ENCODE measurements at regions not wholly inside any gene's neighbourhood (a gene's known extent, or its start where the extent isn't known, plus 50 kb on each side); places are given as distances from the start of the nearest gene placed in this dataset.
"Not testable (repeated sequence)": the region's sequence is repeated elsewhere in the genome, so short reads cannot be mapped to it uniquely, and the experiment has no call there.

DNA sequence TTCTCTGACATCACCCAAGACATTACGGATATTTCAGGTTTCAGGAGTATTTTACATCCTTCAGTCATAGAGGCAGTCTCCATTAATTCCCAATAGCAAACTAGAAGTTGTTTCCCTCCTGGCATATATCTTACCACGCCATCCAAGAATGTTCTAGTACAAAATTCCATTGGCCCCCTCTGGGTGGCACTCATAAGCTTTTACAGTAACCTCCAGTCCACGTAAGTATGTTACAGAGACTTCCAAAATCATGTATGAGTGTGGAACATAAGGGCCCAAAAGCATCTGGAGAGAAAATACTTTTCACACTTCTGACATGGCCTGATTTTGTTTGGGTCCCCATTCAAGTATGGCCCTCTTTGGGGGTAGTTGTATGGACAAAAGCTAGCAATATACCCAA lies 58.1 kb upstream of the DHRS4 start:
- Histone ChIP-seq H3K9ac (ENCODE audit: control insufficient read depth, extremely low read depth, insufficient read depth, low read length) (no peak overlapping the region), H3K4me3 (ENCODE audit: control insufficient read depth in 2 of 3, extremely low read depth in 1 of 3, insufficient read depth in 2 of 3, low read depth in 1 of 3, low read length in 3 of 3) (no peak overlapping the region), H3K36me3 (ENCODE audit: control insufficient read depth in 2 of 2, extremely low read depth in 1 of 2, insufficient read depth in 2 of 2, low read length in 2 of 2) (no peaks in the 10 kb centered on the region), H3K9me3 (ENCODE audit: control insufficient read depth, low read depth, low read length) (no peaks in the 10 kb centered on the region), H3K79me2 (ENCODE audit: control insufficient read depth, insufficient read depth, low read length) (no peaks in the 10 kb centered on the region), H3K9me1 (ENCODE audit: control insufficient read depth, extremely low read depth, insufficient read depth, low read length) (no peaks in the 10 kb centered on the region), H3K4me2 (ENCODE audit: control insufficient read depth, extremely low read depth, insufficient read depth, low read depth, low read length) (no peak overlapping the region), H3K27me3 (ENCODE audit: control insufficient read depth, extremely low read depth, insufficient read depth, low read length) (no peaks in the 10 kb centered on the region), H3K4me1 (ENCODE audit: control insufficient read depth, extremely low read depth, insufficient read depth, low read length) (no peaks in the 10 kb centered on the region), H2AFZ (ENCODE audit: control insufficient read depth, low read length) (no peak overlapping the region), H4K20me1 (ENCODE audit: control insufficient read depth, extremely low read depth, insufficient read depth, low read length) (no peaks in the 10 kb centered on the region), H3K27ac (ENCODE audit: control insufficient read depth, insufficient read depth, low read length) (no peak overlapping the region)
- no peak for FAIRE-seq
- no peak for DNase-seq (ENCODE audit: low read depth, low spot score)
- dilution Hi-C loops (cut with MboI; ENCODE audit: extremely low pct_ligation_motif_present, low sequenced_read_pairs): no loop called here
- TF ChIP-seq CTCF (optimal IDR thresholded peaks at IDR 0.05 in 1 of 3, IDR thresholded peaks at IDR 0.05 in 1 of 3, conservative IDR thresholded peaks at IDR 0.05 in 1 of 3; ENCODE audit: extremely low read depth in 1 of 3, insufficient read depth in 2 of 3, low read length in 3 of 3) (no peak), EZH2 (IDR thresholded peaks at IDR 0.05; ENCODE audit: low read length) (no peak)

DNA sequence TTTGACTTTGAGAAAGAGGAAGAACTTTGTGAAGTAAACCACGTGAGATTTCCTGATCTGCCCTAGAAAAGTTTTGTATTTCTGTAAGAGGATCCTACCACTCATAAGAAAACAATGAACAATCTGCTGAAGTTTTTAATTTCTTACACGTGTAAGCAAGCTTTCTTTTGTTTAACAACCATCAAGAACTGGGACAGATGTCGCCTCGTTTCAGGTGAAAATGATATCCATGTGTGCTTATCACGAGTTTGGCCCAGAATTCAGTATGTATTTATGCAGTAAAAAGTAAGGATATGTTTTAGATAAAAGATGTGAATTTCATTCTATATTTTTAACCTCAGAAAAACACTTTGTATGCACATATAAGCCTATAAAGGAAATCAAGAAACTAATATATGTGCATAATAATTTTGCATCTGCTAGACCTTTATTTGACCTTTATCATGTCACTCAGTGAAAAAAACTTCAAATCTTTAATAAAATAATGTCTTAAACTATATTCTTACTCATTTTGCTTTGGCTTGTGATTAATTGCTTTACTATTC lies 56.9 kb upstream of the DHRS4 start:
- dilution Hi-C loops (cut with MboI; ENCODE audit: extremely low pct_ligation_motif_present, low sequenced_read_pairs): no loop called here
- no peak for FAIRE-seq

DNA sequence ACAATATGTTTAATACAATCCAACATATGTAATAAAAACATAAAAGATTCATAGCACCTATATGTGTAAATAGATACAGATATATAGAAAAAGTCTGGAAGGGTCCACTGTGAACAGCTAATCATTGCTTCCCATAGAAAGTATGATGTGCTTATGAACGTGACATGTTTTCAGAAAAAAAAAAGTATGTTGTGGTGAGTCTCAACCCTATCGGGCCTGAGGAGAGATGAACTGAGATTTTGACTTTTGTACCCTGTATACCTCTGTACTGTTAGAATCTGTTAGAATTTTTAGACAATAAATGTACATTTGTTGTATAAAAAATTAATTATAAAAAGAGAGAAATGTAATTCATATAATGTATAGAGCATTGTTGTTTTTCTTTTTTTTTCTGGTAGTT lies 56.3 kb upstream of the DHRS4 start:
- H2AFZ ChIP-seq (ENCODE audit: control insufficient read depth, low read length); H3K79me2 ChIP-seq (ENCODE audit: control insufficient read depth, insufficient read depth, low read length); FAIRE-seq; H3K9me1 ChIP-seq (ENCODE audit: control insufficient read depth, extremely low read depth, insufficient read depth, low read length); H3K4me2 ChIP-seq (ENCODE audit: control insufficient read depth, extremely low read depth, insufficient read depth, low read depth, low read length); H3K27ac ChIP-seq (ENCODE audit: control insufficient read depth, insufficient read depth, low read length); H3K9ac ChIP-seq (ENCODE audit: control insufficient read depth, extremely low read depth, insufficient read depth, low read length); DNase-seq (ENCODE audit: low read depth, low spot score); H3K9me3 ChIP-seq (ENCODE audit: control insufficient read depth, low read depth, low read length); H3K4me1 ChIP-seq (ENCODE audit: control insufficient read depth, extremely low read depth, insufficient read depth, low read length); H3K27me3 ChIP-seq (ENCODE audit: control insufficient read depth, extremely low read depth, insufficient read depth, low read length); H4K20me1 ChIP-seq (ENCODE audit: control insufficient read depth, extremely low read depth, insufficient read depth, low read length); H3K36me3 ChIP-seq (ENCODE audit: control insufficient read depth in 2 of 2, extremely low read depth in 1 of 2, insufficient read depth in 2 of 2, low read length in 2 of 2); dilution Hi-C loops (cut with MboI; ENCODE audit: extremely low pct_ligation_motif_present, low sequenced_read_pairs); H3K4me3 ChIP-seq (ENCODE audit: control insufficient read depth in 2 of 3, extremely low read depth in 1 of 3, insufficient read depth in 2 of 3, low read depth in 1 of 3, low read length in 3 of 3): not testable (repeated sequence)

More for the DNA sequence above, 56.9 kb upstream of the DHRS4 start:
- Histone ChIP-seq H3K9me1 (ENCODE audit: control insufficient read depth, extremely low read depth, insufficient read depth, low read length) (no peaks in the 10 kb centered on the region), H4K20me1 (ENCODE audit: control insufficient read depth, extremely low read depth, insufficient read depth, low read length) (no peaks in the 10 kb centered on the region), H3K27ac (ENCODE audit: control insufficient read depth, insufficient read depth, low read length) (no peak overlapping the region), H3K36me3 (ENCODE audit: control insufficient read depth in 2 of 2, extremely low read depth in 1 of 2, insufficient read depth in 2 of 2, low read length in 2 of 2) (no peaks in the 10 kb centered on the region), H3K4me2 (ENCODE audit: control insufficient read depth, extremely low read depth, insufficient read depth, low read depth, low read length) (no peak overlapping the region), H3K4me3 (ENCODE audit: control insufficient read depth in 2 of 3, extremely low read depth in 1 of 3, insufficient read depth in 2 of 3, low read depth in 1 of 3, low read length in 3 of 3) (no peak overlapping the region), H2AFZ (ENCODE audit: control insufficient read depth, low read length) (no peak overlapping the region), H3K4me1 (ENCODE audit: control insufficient read depth, extremely low read depth, insufficient read depth, low read length) (no peaks in the 10 kb centered on the region), H3K79me2 (ENCODE audit: control insufficient read depth, insufficient read depth, low read length) (no peaks in the 10 kb centered on the region), H3K9ac (ENCODE audit: control insufficient read depth, extremely low read depth, insufficient read depth, low read length) (no peak overlapping the region), H3K9me3 (ENCODE audit: control insufficient read depth, low read depth, low read length) (no peaks in the 10 kb centered on the region), H3K27me3 (ENCODE audit: control insufficient read depth, extremely low read depth, insufficient read depth, low read length) (no peaks in the 10 kb centered on the region)
- no peak for TF ChIP-seq EZH2 (IDR thresholded peaks at IDR 0.05; ENCODE audit: low read length)
- TF ChIP-seq CTCF (optimal IDR thresholded peaks at IDR 0.05 in 1 of 3, IDR thresholded peaks at IDR 0.05 in 1 of 3, conservative IDR thresholded peaks at IDR 0.05 in 1 of 3; ENCODE audit: extremely low read depth in 1 of 3, insufficient read depth in 2 of 3, low read length in 3 of 3): no peak
- DNase-seq (ENCODE audit: low read depth, low spot score): no peak

DNA sequence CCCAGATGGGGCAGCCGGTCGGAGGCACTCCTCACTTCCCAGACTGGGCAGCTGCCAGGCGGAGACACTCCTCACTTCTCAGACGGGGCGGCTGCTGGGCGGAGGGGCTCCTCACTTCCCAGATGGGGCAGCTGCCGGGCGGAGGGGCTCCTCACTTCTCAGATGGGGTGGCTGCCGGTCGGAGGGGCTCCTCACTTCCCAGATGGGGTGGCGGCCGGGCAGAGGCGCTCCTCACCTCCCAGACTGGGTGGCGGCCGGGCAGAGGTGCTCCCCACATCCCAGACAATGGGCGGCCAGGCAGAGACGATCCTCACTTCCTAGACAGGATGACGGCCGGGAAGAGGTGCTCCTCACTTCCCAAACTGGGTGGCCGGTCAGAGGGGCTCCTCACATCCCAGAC lies 55.2 kb upstream of the DHRS4 start:
- dilution Hi-C loops (cut with MboI; ENCODE audit: extremely low pct_ligation_motif_present, low sequenced_read_pairs); H3K9me3 ChIP-seq (ENCODE audit: control insufficient read depth, low read depth, low read length); H3K27me3 ChIP-seq (ENCODE audit: control insufficient read depth, extremely low read depth, insufficient read depth, low read length); H3K79me2 ChIP-seq (ENCODE audit: control insufficient read depth, insufficient read depth, low read length); DNase-seq (ENCODE audit: low read depth, low spot score); H3K4me3 ChIP-seq (ENCODE audit: control insufficient read depth in 2 of 3, extremely low read depth in 1 of 3, insufficient read depth in 2 of 3, low read depth in 1 of 3, low read length in 3 of 3); H4K20me1 ChIP-seq (ENCODE audit: control insufficient read depth, extremely low read depth, insufficient read depth, low read length); FAIRE-seq; H3K4me1 ChIP-seq (ENCODE audit: control insufficient read depth, extremely low read depth, insufficient read depth, low read length); H3K27ac ChIP-seq (ENCODE audit: control insufficient read depth, insufficient read depth, low read length); H3K9me1 ChIP-seq (ENCODE audit: control insufficient read depth, extremely low read depth, insufficient read depth, low read length); H3K4me2 ChIP-seq (ENCODE audit: control insufficient read depth, extremely low read depth, insufficient read depth, low read depth, low read length); H2AFZ ChIP-seq (ENCODE audit: control insufficient read depth, low read length); H3K36me3 ChIP-seq (ENCODE audit: control insufficient read depth in 2 of 2, extremely low read depth in 1 of 2, insufficient read depth in 2 of 2, low read length in 2 of 2); H3K9ac ChIP-seq (ENCODE audit: control insufficient read depth, extremely low read depth, insufficient read depth, low read length): not testable (repeated sequence)
